ENCODE measurements at regions not wholly inside any gene's neighbourhood (a gene's known extent, or its start where the extent isn't known, plus 50 kb on each side); places are given as distances from the start of the nearest gene placed in this dataset.
"Not testable (repeated sequence)": the region's sequence is repeated elsewhere in the genome, so short reads cannot be mapped to it uniquely, and the experiment has no call there.

DNA sequence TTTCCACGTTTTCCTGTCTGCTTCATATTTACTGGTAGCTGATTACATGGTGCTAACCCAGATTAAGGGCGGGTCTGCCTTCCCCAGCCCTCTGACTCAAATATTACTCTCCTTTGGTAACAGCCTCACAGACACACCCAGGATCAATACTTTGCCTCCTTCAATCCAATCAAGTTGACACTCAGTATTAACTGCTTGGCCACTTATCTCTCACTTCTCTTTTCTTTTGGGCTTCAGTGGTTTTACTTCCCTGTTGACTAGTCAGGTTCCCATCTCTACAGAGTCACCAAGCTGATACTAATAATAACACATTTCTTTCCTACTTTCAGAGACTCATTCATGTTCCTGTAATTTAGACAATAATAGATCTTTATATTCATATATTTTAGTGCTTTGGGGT is 302.2 kb upstream of the MAP2 start:
- H3K4me3 ChIP-seq (replicated peaks in 1 of 2; ENCODE audit: low read depth in 2 of 2, low read length in 2 of 2): no peak overlapping the region
- TF ChIP-seq, protein P1, sequence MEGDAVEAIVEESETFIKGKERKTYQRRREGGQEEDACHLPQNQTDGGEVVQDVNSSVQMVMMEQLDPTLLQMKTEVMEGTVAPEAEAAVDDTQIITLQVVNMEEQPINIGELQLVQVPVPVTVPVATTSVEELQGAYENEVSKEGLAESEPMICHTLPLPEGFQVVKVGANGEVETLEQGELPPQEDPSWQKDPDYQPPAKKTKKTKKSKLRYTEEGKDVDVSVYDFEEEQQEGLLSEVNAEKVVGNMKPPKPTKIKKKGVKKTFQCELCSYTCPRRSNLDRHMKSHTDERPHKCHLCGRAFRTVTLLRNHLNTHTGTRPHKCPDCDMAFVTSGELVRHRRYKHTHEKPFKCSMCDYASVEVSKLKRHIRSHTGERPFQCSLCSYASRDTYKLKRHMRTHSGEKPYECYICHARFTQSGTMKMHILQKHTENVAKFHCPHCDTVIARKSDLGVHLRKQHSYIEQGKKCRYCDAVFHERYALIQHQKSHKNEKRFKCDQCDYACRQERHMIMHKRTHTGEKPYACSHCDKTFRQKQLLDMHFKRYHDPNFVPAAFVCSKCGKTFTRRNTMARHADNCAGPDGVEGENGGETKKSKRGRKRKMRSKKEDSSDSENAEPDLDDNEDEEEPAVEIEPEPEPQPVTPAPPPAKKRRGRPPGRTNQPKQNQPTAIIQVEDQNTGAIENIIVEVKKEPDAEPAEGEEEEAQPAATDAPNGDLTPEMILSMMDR (IDR thresholded peaks at IDR 0.05; ENCODE audit: low read depth, low read length): no peak
- no peak for DNase-seq (ENCODE audit: low read depth in 2 of 2)

DNA sequence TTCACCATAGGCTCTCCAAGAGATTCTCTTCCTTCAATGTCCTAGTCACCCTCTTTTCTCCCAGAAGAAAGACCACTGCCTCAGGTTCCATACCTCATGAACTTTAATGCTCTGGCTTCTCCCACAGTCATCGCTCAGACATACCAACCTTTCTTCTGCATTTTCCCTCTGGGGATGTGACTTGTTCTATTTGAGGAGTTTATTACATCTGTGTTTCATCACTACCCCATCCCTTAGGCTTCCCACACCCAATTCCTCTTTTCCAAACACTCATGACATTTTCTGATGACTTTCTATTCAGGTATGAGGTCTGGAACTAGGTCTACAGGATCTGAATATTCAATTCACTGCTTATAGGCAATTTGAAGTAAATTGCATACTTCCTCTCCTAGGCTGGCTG is 298.6 kb upstream of the MAP2 start:
- no peak overlapping the region for H3K4me3 ChIP-seq (replicated peaks in 1 of 2; ENCODE audit: low read depth in 2 of 2, low read length in 2 of 2)
- DNase-seq (ENCODE audit: low read depth in 2 of 2): no peak
- TF ChIP-seq, protein P1 (IDR thresholded peaks at IDR 0.05; ENCODE audit: low read depth, low read length): no peak

DNA sequence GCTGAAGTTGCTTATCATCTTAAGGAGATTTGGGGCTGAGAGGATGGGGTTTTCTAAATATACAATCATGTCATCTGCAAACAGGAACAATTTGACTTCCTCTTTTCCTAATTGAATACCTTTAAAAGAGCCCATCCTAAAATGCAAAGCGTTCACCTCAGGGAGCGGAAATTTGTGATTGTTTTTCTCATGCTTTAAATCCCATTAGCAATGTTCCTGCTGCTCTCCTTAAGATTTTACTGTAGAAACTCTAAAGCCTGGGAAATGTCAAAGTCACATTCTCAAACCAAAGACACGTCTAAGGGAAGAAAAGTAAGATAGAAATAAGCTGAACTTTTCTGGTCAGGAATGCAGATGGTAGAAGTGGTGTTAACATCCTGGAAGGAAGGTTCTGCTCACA is 285.8 kb upstream of the MAP2 start:
- TF ChIP-seq, protein P1 (IDR thresholded peaks at IDR 0.05; ENCODE audit: low read depth, low read length): no peak
- no peak for DNase-seq (ENCODE audit: low read depth in 2 of 2)
- no peak overlapping the region for H3K4me3 ChIP-seq (replicated peaks in 1 of 2; ENCODE audit: low read depth in 2 of 2, low read length in 2 of 2)

DNA sequence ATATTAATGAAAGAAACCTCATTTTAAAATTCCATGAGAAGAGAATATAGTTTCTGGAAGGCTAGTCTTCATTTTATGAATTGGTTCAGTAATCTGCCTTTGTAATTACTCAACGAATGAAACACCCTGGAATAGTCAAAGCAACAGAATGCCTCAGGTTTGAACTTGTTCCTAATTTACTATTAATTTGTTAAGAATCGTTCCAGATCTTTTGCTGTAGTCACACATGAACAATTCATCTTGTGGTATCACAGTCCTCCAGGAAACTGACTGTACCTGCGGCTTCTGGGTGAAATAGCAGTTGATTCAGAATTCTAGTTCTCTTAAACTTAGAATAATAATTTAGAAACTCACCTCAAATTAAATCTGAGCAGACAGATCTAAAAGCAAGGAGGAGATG is 282.7 kb upstream of the MAP2 start:
- no peak overlapping the region for H3K4me3 ChIP-seq (replicated peaks in 1 of 2; ENCODE audit: low read depth in 2 of 2, low read length in 2 of 2)
- TF ChIP-seq, protein P1 (IDR thresholded peaks at IDR 0.05; ENCODE audit: low read depth, low read length): no peak
- no peak for DNase-seq (ENCODE audit: low read depth in 2 of 2)

DNA sequence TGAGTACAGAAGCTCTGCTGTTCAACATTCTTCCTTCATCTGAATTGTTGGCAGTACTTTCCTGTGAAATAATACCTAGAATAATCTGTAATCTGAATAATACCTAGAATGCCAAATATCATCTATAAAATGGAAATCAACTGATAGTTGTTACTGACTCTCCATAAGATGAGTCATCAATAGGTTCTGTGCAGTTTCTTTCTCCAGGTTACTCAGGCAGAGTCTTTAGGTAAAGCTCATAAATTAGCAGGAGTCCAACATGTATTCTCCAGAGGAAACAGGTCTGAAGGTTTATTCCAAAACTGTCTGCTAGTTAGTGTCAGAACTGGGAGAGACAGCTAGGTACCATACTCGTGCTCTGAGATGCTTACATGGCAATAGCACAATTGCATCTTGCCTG is 282.0 kb upstream of the MAP2 start:
- no peak for DNase-seq (ENCODE audit: low read depth in 2 of 2)
- TF ChIP-seq, protein P1 (IDR thresholded peaks at IDR 0.05; ENCODE audit: low read depth, low read length): no peak

DNA sequence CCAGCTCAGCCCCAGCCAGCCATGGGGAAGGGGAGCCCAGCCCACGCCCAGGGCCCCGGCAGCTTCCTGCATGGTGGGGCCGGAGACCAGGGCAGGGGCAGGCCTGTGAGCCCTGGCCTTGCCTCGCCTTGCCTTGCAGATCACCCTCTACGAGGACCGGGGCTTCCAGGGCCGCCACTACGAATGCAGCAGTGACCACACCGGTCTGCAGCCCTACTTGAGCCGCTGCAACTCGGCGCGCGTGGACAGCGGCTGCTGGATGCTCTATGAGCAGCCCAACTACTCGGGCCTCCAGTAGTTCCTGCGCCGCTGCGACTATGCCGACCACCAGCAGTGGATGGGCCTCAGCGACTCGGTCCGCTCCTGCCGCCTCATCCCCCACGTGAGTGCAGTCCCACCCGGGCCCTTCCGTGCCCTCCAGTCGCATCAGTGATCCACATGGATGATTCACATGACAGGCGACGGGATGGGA is 278.6 kb upstream of the MAP2 start:
- not testable (repeated sequence) for DNase-seq (ENCODE audit: low read depth in 2 of 2); H3K4me3 ChIP-seq (replicated peaks in 1 of 2; ENCODE audit: low read depth in 2 of 2, low read length in 2 of 2)

More for the DNA sequence above, 282.0 kb upstream of the MAP2 start:
- H3K4me3 ChIP-seq (replicated peaks in 1 of 2; ENCODE audit: low read depth in 2 of 2, low read length in 2 of 2): no peak overlapping the region

DNA sequence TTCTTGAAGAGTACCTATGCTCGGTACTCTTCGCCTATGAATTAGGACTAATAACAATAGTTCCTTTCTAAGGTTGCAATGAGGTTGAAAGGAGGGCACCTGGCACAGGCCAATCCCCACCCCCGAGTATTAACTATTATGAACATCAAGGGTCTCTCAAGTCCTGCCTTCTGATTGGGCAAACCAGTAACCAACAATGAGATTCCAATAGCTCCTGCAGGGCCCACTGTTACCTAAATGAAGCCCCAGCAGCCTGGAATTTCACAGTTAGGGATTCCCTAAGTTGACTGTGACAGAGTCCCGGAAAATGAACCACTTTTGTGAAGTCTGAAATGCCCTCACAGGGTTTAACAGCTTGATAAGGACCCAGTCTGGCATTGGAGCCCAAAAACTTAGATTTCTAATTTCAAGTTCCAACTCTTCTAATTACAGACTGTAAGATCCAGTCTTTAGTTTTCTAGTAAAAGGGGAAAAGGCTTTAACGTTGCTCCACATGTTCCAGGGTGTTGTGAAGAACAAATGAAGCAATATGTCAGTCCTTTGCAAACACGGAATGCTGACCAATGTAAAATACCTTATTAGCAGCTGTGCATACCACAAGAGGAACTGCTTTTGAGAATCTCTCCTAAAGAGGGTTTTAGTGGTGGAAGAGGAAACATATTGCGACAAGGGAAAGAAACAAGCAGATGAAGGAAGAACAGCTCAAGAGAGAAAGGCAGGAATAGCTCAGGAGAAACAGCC is 277.7 kb upstream of the MAP2 start:
- DNase-seq (ENCODE audit: low read depth in 2 of 2): no peak
- TF ChIP-seq, protein P1 (IDR thresholded peaks at IDR 0.05; ENCODE audit: low read depth, low read length): no peak
- H3K4me3 ChIP-seq (replicated peaks in 1 of 2; ENCODE audit: low read depth in 2 of 2, low read length in 2 of 2): no peak overlapping the region
